MM.1S (cell line): ENCODE measurements at regions not wholly inside any gene's neighbourhood (a gene's known extent, or its start where the extent isn't known, plus 50 kb on each side); places are given as distances from the start of the nearest gene placed in this dataset.

Experiments used
- DNase-seq: peaks from one replicate; pipeline ENCODE4 v3.0.0-alpha.2; 2015
- H2AFZ ChIP-seq: fragments of 300-600 bp; sonication (generic); 2 replicates; pipeline ENCODE4 v1.6.0; 2016; ENCODE audit warnings: antibody characterized with exemption, low read length
- H3F3A ChIP-seq: fragments of 300-600 bp; sonication (generic); 2 replicates; pipeline ENCODE4 v1.6.1; 2016; ENCODE audit warnings: mild to moderate bottlenecking, antibody characterized with exemption, low read length, moderate library complexity, mixed read lengths; ENCODE audit not compliant: insufficient read depth
- H3K27ac ChIP-seq: fragments of 300-600 bp; sonication (generic); 2 replicates; pipeline ENCODE4 v1.5.1; 2016; ENCODE audit warnings: mild to moderate bottlenecking, low read length
- H3K27me3 ChIP-seq: fragments of 300-600 bp; sonication (generic); replicated peaks from 2 replicates; pipeline ENCODE4 v1.6.0; 2016; ENCODE audit warnings: low read length; ENCODE audit not compliant: insufficient read depth
- H3K36me3 ChIP-seq: fragments of 300-600 bp; sonication (generic); replicated peaks from 2 replicates; pipeline ENCODE4 v1.6.1; 2016; ENCODE audit warnings: mild to moderate bottlenecking, low read length, mixed read lengths; ENCODE audit not compliant: insufficient read depth
- H3K4me1 ChIP-seq: fragments of 300-600 bp; sonication (generic); 2 replicates; pipeline ENCODE4 v1.6.1; 2016; ENCODE audit warnings: low read length, mixed read lengths
- H3K4me2 ChIP-seq: fragments of 300-600 bp; sonication (generic); 2 replicates; pipeline ENCODE4 v1.6.0; 2016; ENCODE audit warnings: low read depth, low read length
- H3K4me3 ChIP-seq: fragments of 300-600 bp; sonication (generic); 2 replicates; pipeline ENCODE4 v1.5.1; 2016; ENCODE audit warnings: low read length, mixed read lengths
- H3K79me2 ChIP-seq: fragments of 300-600 bp; sonication (generic); 2 replicates; pipeline ENCODE4 v1.6.1; 2016; ENCODE audit warnings: mixed run types, low read length, mixed read lengths
- H3K9ac ChIP-seq: fragments of 300-600 bp; sonication (generic); 2 replicates; pipeline ENCODE4 v1.6.1; 2016; ENCODE audit warnings: low read length, mixed read lengths
- H3K9me2 ChIP-seq: fragments of 300-600 bp; sonication (generic); replicated peaks from 2 replicates; pipeline ENCODE4 v1.6.1; 2016; ENCODE audit warnings: mild to moderate bottlenecking, low read length, mixed read lengths; ENCODE audit not compliant: insufficient read depth
- H3K9me3 ChIP-seq: fragments of 300-600 bp; sonication (generic); replicated peaks from 2 replicates; pipeline ENCODE4 v1.6.1; 2016; ENCODE audit warnings: mild to moderate bottlenecking, low read length, mixed read lengths; ENCODE audit not compliant: insufficient read depth
- H4K20me1 ChIP-seq: fragments of 300-600 bp; sonication (generic); 2 replicates; pipeline ENCODE4 v1.6.1; 2016; ENCODE audit warnings: mild to moderate bottlenecking, low read length, moderate library complexity, mixed read lengths; ENCODE audit not compliant: insufficient read depth
- EZH2 ChIP-seq: fragments of 300-600 bp; sonication (generic); optimal IDR thresholded peaks from 2 replicates; pipeline ENCODE3; 2017; ENCODE audit warnings: low read depth, mild to moderate bottlenecking, antibody characterized with exemption, low read length, mixed read lengths
- EZH2phosphoT487 ChIP-seq: fragments of 300-600 bp; sonication (generic); IDR thresholded peaks from 2 replicates; pipeline ENCODE4 v1.6.1; 2018; ENCODE audit warnings: antibody characterized with exemption, low read length
- TF ChIP-seq, protein P1 (sequence below): fragments of 300-600 bp; sonication (generic); IDR thresholded peaks from 2 replicates; pipeline ENCODE4 v1.5.1; 2016; ENCODE audit warnings: antibody characterized with exemption, low read length, mixed read lengths

GRCh38 chr15:38145651-38146111, 107.0 kb upstream of the SPRED1 start:
- Histone ChIP-seq H3K36me3 (no peaks in the 10 kb centered on the region), H3K4me2 (no peak overlapping the region), H4K20me1 (no peaks in the 10 kb centered on the region), H3K4me1 (peaks cover 19% of the 10 kb centered on the region), H3F3A (peaks cover 3% of the 10 kb centered on the region; the same call in 1 of the 2 replicates), H3K4me3 (no peak overlapping the region), H3K27me3 (no peaks in the 10 kb centered on the region), H3K9me2 (no peaks in the 10 kb centered on the region), H3K9ac (no peak overlapping the region), H3K27ac (no peak overlapping the region), H2AFZ (no peak overlapping the region), H3K79me2 (no peaks in the 10 kb centered on the region), H3K9me3 (no peaks in the 10 kb centered on the region)
- DNase-seq = no peak
- no peak for TF ChIP-seq EZH2phosphoT487
- no peak for TF ChIP-seq EZH2
- TF ChIP-seq, protein P1, sequence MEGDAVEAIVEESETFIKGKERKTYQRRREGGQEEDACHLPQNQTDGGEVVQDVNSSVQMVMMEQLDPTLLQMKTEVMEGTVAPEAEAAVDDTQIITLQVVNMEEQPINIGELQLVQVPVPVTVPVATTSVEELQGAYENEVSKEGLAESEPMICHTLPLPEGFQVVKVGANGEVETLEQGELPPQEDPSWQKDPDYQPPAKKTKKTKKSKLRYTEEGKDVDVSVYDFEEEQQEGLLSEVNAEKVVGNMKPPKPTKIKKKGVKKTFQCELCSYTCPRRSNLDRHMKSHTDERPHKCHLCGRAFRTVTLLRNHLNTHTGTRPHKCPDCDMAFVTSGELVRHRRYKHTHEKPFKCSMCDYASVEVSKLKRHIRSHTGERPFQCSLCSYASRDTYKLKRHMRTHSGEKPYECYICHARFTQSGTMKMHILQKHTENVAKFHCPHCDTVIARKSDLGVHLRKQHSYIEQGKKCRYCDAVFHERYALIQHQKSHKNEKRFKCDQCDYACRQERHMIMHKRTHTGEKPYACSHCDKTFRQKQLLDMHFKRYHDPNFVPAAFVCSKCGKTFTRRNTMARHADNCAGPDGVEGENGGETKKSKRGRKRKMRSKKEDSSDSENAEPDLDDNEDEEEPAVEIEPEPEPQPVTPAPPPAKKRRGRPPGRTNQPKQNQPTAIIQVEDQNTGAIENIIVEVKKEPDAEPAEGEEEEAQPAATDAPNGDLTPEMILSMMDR = no peak

GRCh38 chr15:38147246-38147645, 105.4 kb upstream of the SPRED1 start:
- no peak overlapping the region for H2AFZ ChIP-seq
- no peak for TF ChIP-seq EZH2phosphoT487
- TF ChIP-seq, protein P1 = no peak
- no peak for TF ChIP-seq EZH2
- H3K4me2 ChIP-seq = no peak overlapping the region
- no peaks in the 10 kb centered on the region for H3K36me3 ChIP-seq
- H3K9me3 ChIP-seq = no peaks in the 10 kb centered on the region
- no peak overlapping the region for H3K4me3 ChIP-seq
- H3K9me2 ChIP-seq = no peaks in the 10 kb centered on the region
- no peak for DNase-seq
- no peak overlapping the region for H3K9ac ChIP-seq
- peaks cover 3% of the 10 kb centered on the region; the same call in 1 of the 2 replicates for H3F3A ChIP-seq
- no peaks in the 10 kb centered on the region for H3K79me2 ChIP-seq
- no peaks in the 10 kb centered on the region for H4K20me1 ChIP-seq
- peaks cover 19% of the 10 kb centered on the region for H3K4me1 ChIP-seq
- no peaks in the 10 kb centered on the region for H3K27me3 ChIP-seq
- H3K27ac ChIP-seq = no peak overlapping the region

DNA sequence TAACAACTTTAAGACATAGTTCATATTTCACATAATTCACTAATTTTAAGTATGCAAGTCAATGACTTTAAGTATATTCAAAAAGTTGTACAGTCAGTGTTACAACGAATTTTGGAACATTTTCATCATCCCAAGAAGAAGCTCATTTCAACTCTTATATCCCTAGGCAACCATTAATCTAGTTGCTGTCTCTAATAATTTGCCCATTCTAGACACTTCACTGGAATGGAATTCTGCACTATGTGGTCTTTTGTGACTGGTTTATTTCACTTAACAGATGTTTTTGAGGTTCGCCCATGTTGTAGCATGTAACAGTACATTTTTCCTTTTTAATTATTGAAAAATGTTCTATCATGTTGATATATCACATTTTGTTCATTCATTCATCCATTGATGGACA, 104.2 kb upstream of the SPRED1 start:
- Histone ChIP-seq H4K20me1 (no peaks in the 10 kb centered on the region), H3K4me3 (no peak overlapping the region), H3K4me2 (no peak overlapping the region), H3K4me1 (peaks cover 19% of the 10 kb centered on the region), H3K9ac (no peak overlapping the region), H2AFZ (no peak overlapping the region), H3K9me3 (no peaks in the 10 kb centered on the region), H3K27me3 (no peaks in the 10 kb centered on the region), H3K9me2 (no peaks in the 10 kb centered on the region), H3K79me2 (no peaks in the 10 kb centered on the region), H3K36me3 (no peaks in the 10 kb centered on the region), H3K27ac (no peak overlapping the region), H3F3A (peaks cover 3% of the 10 kb centered on the region; the same call in 1 of the 2 replicates)
- DNase-seq = no peak
- TF ChIP-seq EZH2phosphoT487 (no peak), EZH2 (no peak)
- TF ChIP-seq, protein P1 = no peak
